Activated CD4-positive, alpha-beta T cell treated with anti-CD3 and anti-CD28 coated beads, Interleukin-2, amount 50 U/mL, for 16 hours (primary cell): ENCODE measurements at regions not wholly inside any gene's neighbourhood (a gene's known extent, or its start where the extent isn't known, plus 50 kb on each side); places are given as distances from the start of the nearest gene placed in this dataset.

Experiments
- DNase-seq: peaks from one replicate; pipeline ENCODE4 v3.0.0-alpha.2; 2020

- peak; percentile 54 for DNase-seq
Observed at GRCh38 chr2:183214680-183215079, 90.4 kb downstream of the NUP35 start.

- no peak for DNase-seq
Observed at GRCh38 chr2:183215917-183216316, 91.7 kb downstream of the NUP35 start.

- no peak for DNase-seq
Observed at GRCh38 chr2:183219888-183220287, 95.6 kb downstream of the NUP35 start.

- DNase-seq = no peak
Observed at GRCh38 chr2:183222751-183223150, 98.5 kb downstream of the NUP35 start.

GRCh38 chr2:183224948-183225347, 100.7 kb downstream of the NUP35 start:
- DNase-seq = no peak

GRCh38 chr2:183227176-183227575, 102.9 kb downstream of the NUP35 start:
- DNase-seq = no peak

GRCh38 chr2:183229386-183229785, 105.1 kb downstream of the NUP35 start:
- peak; percentile 34 for DNase-seq

- DNase-seq = no peak
Observed at GRCh38 chr2:183232161-183232865, 108.1 kb downstream of the NUP35 start.

- DNase-seq = no peak
Observed at GRCh38 chr2:183242937-183243336, 118.7 kb downstream of the NUP35 start.

- DNase-seq = no peak
Observed at GRCh38 chr2:183243758-183244157, 119.5 kb downstream of the NUP35 start.

GRCh38 chr2:183244300-183244844, 120.1 kb downstream of the NUP35 start:
- DNase-seq = no peak

GRCh38 chr2:183248866-183249567, 124.8 kb downstream of the NUP35 start:
- peak; percentile 25 for DNase-seq

- DNase-seq = no peak
Observed at GRCh38 chr2:183250061-183250460, 125.8 kb downstream of the NUP35 start.

- no peak for DNase-seq
Observed at GRCh38 chr2:183250472-183250871, 126.2 kb downstream of the NUP35 start.

- DNase-seq = no peak
Observed at GRCh38 chr2:183253441-183254130, 129.3 kb downstream of the NUP35 start.

GRCh38 chr2:183255411-183255810, 131.2 kb downstream of the NUP35 start:
- DNase-seq = no peak

GRCh38 chr2:183259921-183260320, 135.7 kb downstream of the NUP35 start:
- DNase-seq = no peak

GRCh38 chr2:183260527-183260926, 136.3 kb downstream of the NUP35 start:
- no peak for DNase-seq

- no peak for DNase-seq
Observed at GRCh38 chr2:183264890-183265535, 140.8 kb downstream of the NUP35 start.

- DNase-seq = no peak
Observed at GRCh38 chr2:183267148-183267827, 143.0 kb downstream of the NUP35 start.

GRCh38 chr2:183269956-183270355, 145.7 kb downstream of the NUP35 start:
- DNase-seq = no peak

GRCh38 chr2:183283209-183283608, 159.0 kb downstream of the NUP35 start:
- no peak for DNase-seq

GRCh38 chr2:183284606-183285005, 160.4 kb downstream of the NUP35 start:
- DNase-seq = no peak
